Kidney (tissue), 13 donors: ENCODE measurements at regions not wholly inside any gene's neighbourhood (a gene's known extent, or its start where the extent isn't known, plus 50 kb on each side); places are given as distances from the start of the nearest gene placed in this dataset.

Experiments
- DNase-seq, 5 donors: peaks; one replicate each; pipeline ENCODE4 v3.0.0-alpha.2; 2013 to 2020
- FAIRE-seq: peaks from 2 replicates; lab custom pipeline; 2012; peaks lifted over from hg19 to GRCh38; lab: Jason Lieb, UNC
- H3K27ac ChIP-seq, 2 donors: one replicate each; pipeline ENCODE4 v1.7.0; 2013; ENCODE audit warnings: low read depth in 2 of 2, low read length in 2 of 2, inconsistent platforms in 1 of 2
- H3K27me3 ChIP-seq: one replicate; pipeline ENCODE4 v1.7.1; 2013; ENCODE audit warnings: low read length, inconsistent platforms; ENCODE audit not compliant: control insufficient read depth, insufficient read depth
- H3K36me3 ChIP-seq, 3 donors: one replicate each; pipeline versions ENCODE4 v1.7.0 to v1.7.1; 2013; ENCODE audit warnings: low read length in 3 of 3, control low read depth in 1 of 3, inconsistent platforms in 1 of 3; ENCODE audit not compliant: insufficient read depth in 3 of 3, control insufficient read depth in 2 of 3
- H3K4me1 ChIP-seq, 3 donors: one replicate each; pipeline versions ENCODE4 v1.7.0 to v1.7.1; 2013; ENCODE audit warnings: low read length in 3 of 3, inconsistent platforms in 1 of 3, low read depth in 1 of 3; ENCODE audit not compliant: control insufficient read depth in 2 of 3, insufficient read depth in 2 of 3
- H3K4me3 ChIP-seq, 3 donors: one replicate each; pipeline versions ENCODE4 v1.7.0 to v1.8.1; 2013; ENCODE audit warnings: low read length in 3 of 3, control low read depth in 1 of 3, inconsistent platforms in 1 of 3
- H3K9ac ChIP-seq, 3 donors: one replicate each; pipeline versions ENCODE4 v1.7.0 to v1.7.1; 2013; ENCODE audit warnings: low read length in 3 of 3, control low read depth in 1 of 3, inconsistent platforms in 1 of 3
- H3K9me3 ChIP-seq, 3 donors: one replicate each; pipeline versions ENCODE4 v1.7.0 to v1.7.1; 2013; ENCODE audit warnings: low read length in 3 of 3, control low read depth in 1 of 3, inconsistent platforms in 1 of 3; ENCODE audit not compliant: control insufficient read depth in 2 of 3, insufficient read depth in 1 of 3
- intact Hi-C: fragments of 100-400 bp; cut with DNase I; formaldehyde crosslinking; loops from one replicate; pipeline ENCODE4 v1.11.1; 2022
- TF ChIP-seq, protein P1 (sequence below): IDR thresholded peaks from 3 replicates; pipeline ENCODE4 v1.5.1; 2012; ENCODE audit warnings: mild to moderate bottlenecking, moderate library complexity, borderline replicate concordance; ENCODE audit not compliant: insufficient read depth; ENCODE audit errors: extremely low read depth
- donor health status: control.
- donor health status: control.
- donor health status: control.
- donor health status: control.
- donor health status: control.
- donor health status: DM: yes; HTN: yes; CAD: no.
- donor health status: Normal renal cell carcinoma (clear cell type).

DNA sequence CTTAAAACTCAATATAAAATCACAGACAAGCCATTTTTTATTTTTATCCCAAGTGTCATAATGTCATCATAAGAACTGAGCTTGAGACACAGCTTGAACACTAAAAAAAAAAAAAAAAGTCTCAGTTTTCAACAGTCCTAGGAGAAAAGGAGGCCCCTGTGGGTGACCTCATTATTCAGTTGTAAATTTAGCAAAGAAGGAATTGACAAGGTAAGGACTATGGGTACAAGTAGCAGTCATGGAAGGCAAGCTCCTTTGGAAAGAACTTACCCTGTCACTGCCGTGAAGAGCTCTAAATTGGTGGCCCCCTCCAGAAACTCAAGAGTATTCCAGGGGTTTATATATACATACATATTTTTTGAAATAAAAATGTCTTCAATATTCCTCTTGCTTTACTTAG, 864.4 kb upstream of the KCND2 start:
- Histone ChIP-seq H3K36me3 (no peaks in the 10 kb centered on the region), H3K27me3 (no peaks in the 10 kb centered on the region), H3K4me1 (no peaks in the 10 kb centered on the region), H3K4me3 (no peak overlapping the region), H3K27ac (no peak overlapping the region), H3K9ac (no peak overlapping the region), H3K9me3 (no peaks in the 10 kb centered on the region)
- intact Hi-C loops = no loop called here
- no peak for DNase-seq
- TF ChIP-seq, protein P1, sequence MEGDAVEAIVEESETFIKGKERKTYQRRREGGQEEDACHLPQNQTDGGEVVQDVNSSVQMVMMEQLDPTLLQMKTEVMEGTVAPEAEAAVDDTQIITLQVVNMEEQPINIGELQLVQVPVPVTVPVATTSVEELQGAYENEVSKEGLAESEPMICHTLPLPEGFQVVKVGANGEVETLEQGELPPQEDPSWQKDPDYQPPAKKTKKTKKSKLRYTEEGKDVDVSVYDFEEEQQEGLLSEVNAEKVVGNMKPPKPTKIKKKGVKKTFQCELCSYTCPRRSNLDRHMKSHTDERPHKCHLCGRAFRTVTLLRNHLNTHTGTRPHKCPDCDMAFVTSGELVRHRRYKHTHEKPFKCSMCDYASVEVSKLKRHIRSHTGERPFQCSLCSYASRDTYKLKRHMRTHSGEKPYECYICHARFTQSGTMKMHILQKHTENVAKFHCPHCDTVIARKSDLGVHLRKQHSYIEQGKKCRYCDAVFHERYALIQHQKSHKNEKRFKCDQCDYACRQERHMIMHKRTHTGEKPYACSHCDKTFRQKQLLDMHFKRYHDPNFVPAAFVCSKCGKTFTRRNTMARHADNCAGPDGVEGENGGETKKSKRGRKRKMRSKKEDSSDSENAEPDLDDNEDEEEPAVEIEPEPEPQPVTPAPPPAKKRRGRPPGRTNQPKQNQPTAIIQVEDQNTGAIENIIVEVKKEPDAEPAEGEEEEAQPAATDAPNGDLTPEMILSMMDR = no peak
- no peak for FAIRE-seq

DNA sequence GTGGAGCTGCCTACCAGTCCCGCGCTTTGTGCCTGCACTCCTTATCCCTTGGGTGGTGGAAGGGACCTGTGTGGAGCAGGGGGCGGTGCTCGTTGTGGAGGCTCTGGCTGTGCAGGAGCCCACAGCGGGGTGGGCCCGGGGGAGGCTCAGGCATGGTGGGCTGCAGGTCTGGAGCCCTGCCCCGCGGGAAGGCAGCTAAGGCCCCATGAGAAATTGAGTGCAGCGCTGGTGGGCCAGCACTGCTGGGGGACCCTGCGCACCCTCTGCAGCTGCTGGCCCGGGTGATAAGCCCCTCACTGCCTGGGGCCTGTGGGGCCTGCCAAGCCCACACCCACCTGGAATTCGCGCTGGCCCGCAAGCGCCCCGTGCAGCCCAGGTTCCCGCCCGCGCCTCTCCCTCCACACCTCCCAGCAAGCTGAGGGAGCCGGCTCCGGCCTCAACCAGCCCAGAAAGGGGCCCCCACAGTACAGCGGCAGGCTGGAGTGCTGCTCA, 859.6 kb upstream of the KCND2 start:
- no peak for FAIRE-seq
- Histone ChIP-seq H3K36me3 (no peaks in the 10 kb centered on the region), H3K4me3 (no peak overlapping the region), H3K9me3 (no peaks in the 10 kb centered on the region), H3K9ac (no peak overlapping the region), H3K27me3 (no peaks in the 10 kb centered on the region), H3K27ac (no peak overlapping the region), H3K4me1 (no peaks in the 10 kb centered on the region)
- peak in 1 of 5 donors; percentile 61 for DNase-seq
- intact Hi-C loops = no loop called here
- TF ChIP-seq, protein P1 = no peak

DNA sequence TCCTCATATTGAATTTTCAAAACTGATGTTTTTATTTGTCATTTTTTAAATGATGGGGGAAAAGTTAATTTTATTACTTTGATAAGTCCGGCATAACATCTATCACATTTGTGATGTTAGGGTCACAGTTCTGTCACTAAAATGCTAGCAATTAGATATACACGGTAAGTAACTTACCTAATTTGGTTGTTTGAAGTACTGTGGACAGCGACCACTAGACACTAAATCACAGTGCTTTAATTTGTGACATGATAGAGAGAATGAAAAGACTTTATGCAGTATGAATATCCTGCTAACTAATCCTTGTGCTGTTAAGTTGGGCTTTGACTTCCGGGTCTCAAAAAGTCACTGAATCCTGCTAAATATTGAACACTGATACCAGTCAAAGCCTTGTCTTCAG, 857.3 kb upstream of the KCND2 start:
- H3K9me3 ChIP-seq = no peaks in the 10 kb centered on the region
- TF ChIP-seq, protein P1 = no peak
- DNase-seq (no peak), FAIRE-seq (no peak)
- H3K9ac ChIP-seq = no peak overlapping the region
- intact Hi-C loops = no loop called here
- H3K4me1 ChIP-seq = no peaks in the 10 kb centered on the region
- H3K36me3 ChIP-seq = no peaks in the 10 kb centered on the region
- no peak overlapping the region for H3K4me3 ChIP-seq
- H3K27ac ChIP-seq = no peak overlapping the region
- no peaks in the 10 kb centered on the region for H3K27me3 ChIP-seq

DNA sequence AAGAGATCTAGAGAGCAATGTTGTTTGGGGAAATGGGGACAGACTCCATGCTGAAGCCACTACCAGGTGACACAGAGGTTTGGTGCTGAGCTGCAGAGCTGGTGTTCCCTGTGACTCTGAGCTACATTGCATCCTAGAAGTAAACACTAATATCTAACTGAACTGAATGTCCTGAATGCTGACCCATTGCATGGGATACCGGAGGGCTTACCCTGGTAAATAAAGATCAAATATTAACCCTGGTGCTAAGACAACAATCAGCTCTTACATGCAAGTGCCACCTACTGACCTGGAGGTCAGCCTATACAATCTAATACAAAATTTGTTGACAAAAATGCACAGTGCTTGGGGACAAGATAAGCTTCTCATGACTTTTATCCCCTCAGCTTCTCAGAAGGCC, 851.3 kb upstream of the KCND2 start:
- Histone ChIP-seq H3K9me3 (no peaks in the 10 kb centered on the region), H3K9ac (no peak overlapping the region), H3K4me1 (no peaks in the 10 kb centered on the region), H3K36me3 (no peaks in the 10 kb centered on the region), H3K4me3 (no peak overlapping the region), H3K27me3 (no peaks in the 10 kb centered on the region), H3K27ac (no peak overlapping the region)
- TF ChIP-seq, protein P1 = no peak
- no peak for FAIRE-seq
- DNase-seq = no peak
- intact Hi-C loops = no loop called here
